IMR-90 (cell line): ENCODE measurements at regions not wholly inside any gene's neighbourhood (a gene's known extent, or its start where the extent isn't known, plus 50 kb on each side); places are given as distances from the start of the nearest gene placed in this dataset.

Experiments used
- ATAC-seq: fragments of 200-7000 bp; cut with Tn5 transposase; 2 replicates; pipeline ENCODE4 v1.9.1; 2020; ENCODE audit warnings: low read depth, mild to moderate bottlenecking, moderate library complexity
- BruUV-seq: library from RNA; stranded (reverse); fragments of 400-500 nt; replicated peaks from 2 replicates; lab custom pipeline; 2021; lab: Mats Ljungman, UMichigan
- CTCF ChIA-PET: fragments of 300-600 bp; formaldehyde crosslinking; extraction: SDS; loops from one replicate; lab custom pipeline; 2021; ENCODE audit warnings: antibody characterized with exemption; lab: Yijun Ruan, JAX
- POLR2A ChIA-PET: fragments of 300-600 bp; sonication (Branson Sonifier 250); formaldehyde crosslinking; loops from one replicate; lab custom pipeline; 2022; ENCODE audit warnings: antibody characterized with exemption; ENCODE audit not compliant: unreplicated experiment; lab: Charles Lee
- DNase-seq: peaks from one replicate; pipeline ENCODE4 v3.0.0; 2013
- H2AFZ ChIP-seq: replicated peaks from 2 replicates; pipeline ENCODE3; 2013; ENCODE audit warnings: low read length, mild to moderate bottlenecking; ENCODE audit not compliant: poor library complexity
- H2AK5ac ChIP-seq: 2 replicates; pipeline ENCODE4 v1.6.1; 2013; ENCODE audit warnings: low read depth, low read length, inconsistent platforms
- H2AK9ac ChIP-seq: replicated peaks from 2 replicates; pipeline ENCODE3; 2013; ENCODE audit warnings: mild to moderate bottlenecking, low read depth, low read length, moderate library complexity; ENCODE audit not compliant: poor library complexity
- H2BK120ac ChIP-seq: 2 replicates; pipeline ENCODE4 v1.6.1; 2013; ENCODE audit warnings: low read depth, low read length, inconsistent platforms
- H2BK15ac ChIP-seq: 3 replicates; pipeline ENCODE4 v1.6.1; 2013; ENCODE audit warnings: low read depth, low read length, inconsistent platforms
- H2BK20ac ChIP-seq: 2 replicates; pipeline ENCODE4 v1.6.1; 2013; ENCODE audit warnings: low read depth, mild to moderate bottlenecking, inconsistent platforms, low read length, moderate library complexity
- H2BK5ac ChIP-seq: 2 replicates; pipeline ENCODE4 v1.6.1; 2013; ENCODE audit warnings: mild to moderate bottlenecking, low read depth, low read length, inconsistent platforms; ENCODE audit not compliant: poor library complexity, severe bottlenecking
- H3K14ac ChIP-seq: replicated peaks from 2 replicates; pipeline ENCODE4 v1.6.1; 2013; ENCODE audit warnings: low read depth, low read length, inconsistent platforms
- H3K18ac ChIP-seq: 2 replicates; pipeline ENCODE4 v1.6.1; 2013; ENCODE audit warnings: low read depth, low read length, control low read depth
- H3K23ac ChIP-seq: 2 replicates; pipeline ENCODE4 v1.6.1; 2013; ENCODE audit warnings: low read depth, low read length, inconsistent platforms
- H3K27ac ChIP-seq: 2 replicates; pipeline ENCODE4 v1.5.1; 2013; ENCODE audit warnings: mild to moderate bottlenecking, control low read depth, low read length; ENCODE audit not compliant: insufficient read depth
- H3K27me3 ChIP-seq: 2 replicates; pipeline ENCODE4 v1.6.1; 2013; ENCODE audit warnings: low read length; ENCODE audit not compliant: control insufficient read depth, insufficient read depth
- H3K36me3 ChIP-seq: 2 replicates; pipeline ENCODE4 v1.6.1; 2013; ENCODE audit warnings: low read length, mixed read lengths; ENCODE audit not compliant: control insufficient read depth, insufficient read depth
- H3K4ac ChIP-seq: 2 replicates; pipeline ENCODE4 v1.6.1; 2013; ENCODE audit warnings: low read depth, low read length, inconsistent platforms
- H3K4me1 ChIP-seq: 2 replicates; pipeline ENCODE4 v1.6.1; 2013; ENCODE audit warnings: low read length, mixed read lengths; ENCODE audit not compliant: control insufficient read depth, insufficient read depth
- H3K4me2 ChIP-seq: 2 replicates; pipeline ENCODE4 v1.6.1; 2013; ENCODE audit warnings: low read depth, mild to moderate bottlenecking, control low read depth, low read length, moderate library complexity
- H3K4me3 ChIP-seq: 2 replicates; pipeline ENCODE4 v1.5.1; 2013; ENCODE audit warnings: low read depth, mild to moderate bottlenecking, control low read depth, low read length, moderate library complexity; ENCODE audit not compliant: insufficient read depth
- H3K56ac ChIP-seq: 2 replicates; pipeline ENCODE4 v1.6.1; 2013; ENCODE audit warnings: low read length, inconsistent platforms; ENCODE audit not compliant: insufficient read depth; ENCODE audit errors: extremely low read depth
- H3K79me1 ChIP-seq, 2 experiments: 2 replicates each; pipeline ENCODE4 v1.6.1; 2013; ENCODE audit warnings: low read length in 2 of 2, inconsistent platforms in 1 of 2, low read depth in 1 of 2
- H3K9ac ChIP-seq: 2 replicates; pipeline ENCODE4 v1.6.1; 2013; ENCODE audit warnings: low read depth, low read length, control low read depth
- H3K9me1 ChIP-seq: 2 replicates; pipeline ENCODE4 v1.6.1; 2013; ENCODE audit warnings: low read length, inconsistent platforms; ENCODE audit not compliant: insufficient read depth
- H3K9me3 ChIP-seq: 2 replicates; pipeline ENCODE4 v1.6.1; 2013; ENCODE audit warnings: low read length; ENCODE audit not compliant: control insufficient read depth, insufficient read depth
- H4K20me1 ChIP-seq: 2 replicates; pipeline ENCODE4 v1.6.1; 2013; ENCODE audit warnings: low read length, inconsistent platforms; ENCODE audit not compliant: insufficient read depth
- H4K5ac ChIP-seq: 2 replicates; pipeline ENCODE4 v1.6.1; 2013; ENCODE audit warnings: mild to moderate bottlenecking, low read depth, low read length, control low read depth
- H4K8ac ChIP-seq, 2 experiments: 2 replicates each; pipeline ENCODE4 v1.6.1; 2013; ENCODE audit warnings: low read depth in 2 of 2, low read length in 2 of 2, control low read depth in 1 of 2, inconsistent platforms in 1 of 2
- H4K91ac ChIP-seq: 2 replicates; pipeline ENCODE4 v1.6.1; 2013; ENCODE audit warnings: low read depth, low read length, inconsistent platforms; ENCODE audit not compliant: insufficient read depth
- BHLHE40 ChIP-seq: fragments of 150-350 bp; IDR thresholded peaks from 2 replicates; pipeline ENCODE4 v1.6.1; 2016; ENCODE audit warnings: mild to moderate bottlenecking, low read depth, low read length
- CEBPB ChIP-seq: IDR thresholded peaks from 2 replicates; pipeline ENCODE4 v1.6.1; 2012; ENCODE audit warnings: low read depth, low read length, improper control_type of control experiment
- CHD1 ChIP-seq: IDR thresholded peaks from 2 replicates; pipeline ENCODE4 v1.6.1; 2012; ENCODE audit warnings: low read depth, low read length, improper control_type of control experiment
- ELK1 ChIP-seq: fragments of 150-350 bp; IDR thresholded peaks from 2 replicates; pipeline ENCODE4 v1.6.1; 2016; ENCODE audit warnings: low read depth, mild to moderate bottlenecking, low read length, moderate library complexity, borderline replicate concordance
- MAFK ChIP-seq: IDR thresholded peaks from 2 replicates; pipeline ENCODE4 v1.6.1; 2012; ENCODE audit warnings: low read depth, low read length, improper control_type of control experiment
- MAZ ChIP-seq: IDR thresholded peaks from 2 replicates; pipeline ENCODE4 v1.6.1; 2012; ENCODE audit warnings: low read depth, mild to moderate bottlenecking, low read length, improper control_type of control experiment, moderate library complexity, borderline replicate concordance
- MXI1 ChIP-seq: IDR thresholded peaks from 2 replicates; pipeline ENCODE4 v1.6.1; 2012; ENCODE audit warnings: low read depth, mild to moderate bottlenecking, low read length, moderate library complexity, borderline replicate concordance
- NFE2L2 ChIP-seq: fragments of 150-350 bp; IDR thresholded peaks from 2 replicates; pipeline ENCODE4 v1.6.1; 2016; ENCODE audit warnings: low read depth, mild to moderate bottlenecking, low read length
- RAD21 ChIP-seq: IDR thresholded peaks from 2 replicates; pipeline ENCODE4 v1.6.1; 2012; ENCODE audit warnings: low read length, improper control_type of control experiment
- RCOR1 ChIP-seq: IDR thresholded peaks from 2 replicates; pipeline ENCODE4 v1.6.1; 2012; ENCODE audit warnings: mild to moderate bottlenecking, low read length, improper control_type of control experiment; ENCODE audit not compliant: insufficient replicate concordance
- RFX5 ChIP-seq: IDR thresholded peaks from 2 replicates; pipeline ENCODE4 v1.8.0; 2012; ENCODE audit warnings: low read depth, mild to moderate bottlenecking, low read length, moderate library complexity
- SMC3 ChIP-seq: fragments of 150-350 bp; IDR thresholded peaks from 2 replicates; pipeline ENCODE4 v1.6.1; 2016; ENCODE audit warnings: low read depth, mild to moderate bottlenecking, antibody characterized with exemption, low read length, moderate library complexity
- USF2 ChIP-seq: fragments of 150-350 bp; IDR thresholded peaks from 2 replicates; pipeline ENCODE4 v1.6.1; 2017; ENCODE audit warnings: mild to moderate bottlenecking, antibody characterized with exemption, low read length, low read depth
- WGBS, 2 experiments: methylation state at CpG; one replicate each; pipeline versions ENCODE4 v1.1.5 to v1.1.7; 2013; ENCODE audit warnings: missing lambda C conversion rate in 2 of 2; ENCODE audit not compliant: insufficient read length in 1 of 2; ENCODE audit errors: extremely low coverage in 2 of 2; 5-methylcytosine and 5-hydroxymethylcytosine counted together
- dilution Hi-C: fragments of 300-500 bp; cut with HindIII; formaldehyde crosslinking; loops from one replicate; pipeline ENCODE4 v1.14.3; 2018; ENCODE audit warnings: low sequenced_read_pairs; ENCODE audit not compliant: unreplicated experiment
- in situ Hi-C: fragments of 300-500 bp; cut with MboI; formaldehyde crosslinking; loops from 3 replicates; pipeline ENCODE4 v1.14.3; 2019; ENCODE audit warnings: low sequenced_read_pairs, inconsistent platforms, mixed read lengths
- intact Hi-C: fragments of 100-400 bp; cut with micrococcal nuclease; formaldehyde crosslinking; loops from 2 replicates; pipeline ENCODE4 v1.10.0; 2022
- TF ChIP-seq, protein P1 (sequence below): conservative IDR thresholded peaks from 2 replicates; pipeline ENCODE4 v1.5.1; 2012; ENCODE audit warnings: mild to moderate bottlenecking, low read depth, low read length, improper control_type of control experiment

DNA sequence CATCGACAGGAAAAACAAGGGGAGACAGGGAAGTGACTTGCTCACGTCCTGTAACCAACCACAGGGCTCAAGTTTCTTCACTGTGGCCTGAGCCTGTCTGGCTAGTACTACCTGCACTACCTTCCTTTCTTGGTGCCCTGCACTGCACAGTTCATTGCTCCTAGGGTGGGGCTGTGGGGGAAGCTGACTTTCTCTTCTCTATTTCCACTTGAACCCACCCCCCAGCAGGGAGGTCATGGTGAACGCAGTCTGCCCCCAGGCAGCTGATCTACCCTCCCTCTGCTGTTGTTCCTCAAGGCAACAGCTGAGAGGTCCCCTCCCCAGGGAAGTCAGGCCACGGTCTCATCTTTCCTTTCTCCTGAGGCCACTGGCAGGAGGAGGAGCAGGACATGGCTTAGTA lies 532.1 kb downstream of the SOX11 start:
- Histone ChIP-seq H4K20me1 (no peaks in the 10 kb centered on the region), H3K27me3 (no peaks in the 10 kb centered on the region; the same call in 1 of the 2 replicates), H3K79me1 (no peaks in the 10 kb centered on the region), H3K4ac (no peak overlapping the region), H2AFZ (no peak overlapping the region), H3K4me2 (no peak overlapping the region), H2BK120ac (no peak overlapping the region), H3K14ac (no peak overlapping the region), H4K91ac (no peak overlapping the region), H3K23ac (no peak overlapping the region), H3K4me1 (no peaks in the 10 kb centered on the region), H3K27ac (no peak overlapping the region), H2BK15ac (no peak overlapping the region), H2BK5ac (no peak overlapping the region), H3K56ac (no peak overlapping the region), H2AK9ac (no peak overlapping the region), H4K8ac (no peak overlapping the region), H3K9me1 (no peaks in the 10 kb centered on the region), H3K4me3 (no peak overlapping the region), H3K18ac (no peak overlapping the region), H2BK20ac (no peak overlapping the region), H3K36me3 (no peaks in the 10 kb centered on the region), H4K5ac (no peak overlapping the region), H2AK5ac (no peak overlapping the region), H3K9me3 (no peaks in the 10 kb centered on the region), H3K9ac (no peak overlapping the region)
- dilution Hi-C loops = no loop called here
- intact Hi-C loops = no loop called here
- ATAC-seq = no peak
- CTCF ChIA-PET = no interaction called here
- no TSS peak for BruUV-seq
- POLR2A ChIA-PET = no interaction called here
- no peak for DNase-seq
- no CpG with 5 or more reads among the region's 4 CpGs for WGBS, 2 experiments
- no peak for TF ChIP-seq MAFK
- no peak for TF ChIP-seq CHD1
- no peak for TF ChIP-seq USF2
- no peak for TF ChIP-seq CEBPB
- no peak for TF ChIP-seq MXI1
- TF ChIP-seq, protein P1, sequence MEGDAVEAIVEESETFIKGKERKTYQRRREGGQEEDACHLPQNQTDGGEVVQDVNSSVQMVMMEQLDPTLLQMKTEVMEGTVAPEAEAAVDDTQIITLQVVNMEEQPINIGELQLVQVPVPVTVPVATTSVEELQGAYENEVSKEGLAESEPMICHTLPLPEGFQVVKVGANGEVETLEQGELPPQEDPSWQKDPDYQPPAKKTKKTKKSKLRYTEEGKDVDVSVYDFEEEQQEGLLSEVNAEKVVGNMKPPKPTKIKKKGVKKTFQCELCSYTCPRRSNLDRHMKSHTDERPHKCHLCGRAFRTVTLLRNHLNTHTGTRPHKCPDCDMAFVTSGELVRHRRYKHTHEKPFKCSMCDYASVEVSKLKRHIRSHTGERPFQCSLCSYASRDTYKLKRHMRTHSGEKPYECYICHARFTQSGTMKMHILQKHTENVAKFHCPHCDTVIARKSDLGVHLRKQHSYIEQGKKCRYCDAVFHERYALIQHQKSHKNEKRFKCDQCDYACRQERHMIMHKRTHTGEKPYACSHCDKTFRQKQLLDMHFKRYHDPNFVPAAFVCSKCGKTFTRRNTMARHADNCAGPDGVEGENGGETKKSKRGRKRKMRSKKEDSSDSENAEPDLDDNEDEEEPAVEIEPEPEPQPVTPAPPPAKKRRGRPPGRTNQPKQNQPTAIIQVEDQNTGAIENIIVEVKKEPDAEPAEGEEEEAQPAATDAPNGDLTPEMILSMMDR = no peak
- TF ChIP-seq SMC3 = no peak
- no peak for TF ChIP-seq ELK1
- TF ChIP-seq RCOR1 = no peak
- no peak for TF ChIP-seq NFE2L2
- no peak for TF ChIP-seq RAD21
- no peak for TF ChIP-seq MAZ
- TF ChIP-seq BHLHE40 = no peak
- no peak for TF ChIP-seq RFX5
- in situ Hi-C loops = no loop called here
